Endodermal cell (in vitro differentiated cells): ENCODE measurements at regions not wholly inside any gene's neighbourhood (a gene's known extent, or its start where the extent isn't known, plus 50 kb on each side); places are given as distances from the start of the nearest gene placed in this dataset.
"Not testable (repeated sequence)": the region's sequence is repeated elsewhere in the genome, so short reads cannot be mapped to it uniquely, and the experiment has no call there.

Source experiments
- DNase-seq: peaks from one replicate; pipeline ENCODE4 v3.0.0-alpha.2; 2017
- H3K27ac ChIP-seq: 2 replicates; pipeline ENCODE4 v1.5.1; 2013; ENCODE audit warnings: mild to moderate bottlenecking, low read depth, low read length, moderate library complexity
- H3K27me3 ChIP-seq: 2 replicates; pipeline ENCODE4 v1.6.1; 2013; ENCODE audit warnings: mild to moderate bottlenecking, low read length, moderate library complexity; ENCODE audit not compliant: insufficient read depth, control insufficient read depth, poor library complexity, severe bottlenecking
- H3K36me3 ChIP-seq: 2 replicates; pipeline ENCODE4 v1.7.0; 2013; ENCODE audit warnings: mild to moderate bottlenecking, low read length, moderate library complexity; ENCODE audit not compliant: control insufficient read depth, insufficient read depth
- H3K4me1 ChIP-seq: one replicate; pipeline ENCODE4 v1.7.0; 2013; ENCODE audit warnings: low read length; ENCODE audit not compliant: control insufficient read depth, insufficient read depth
- H3K4me3 ChIP-seq: 2 replicates; pipeline ENCODE4 v1.5.1; 2013; ENCODE audit warnings: mild to moderate bottlenecking, low read length, moderate library complexity
- H3K9ac ChIP-seq: 2 replicates; pipeline ENCODE4 v1.6.1; 2013; ENCODE audit warnings: mild to moderate bottlenecking, low read length, moderate library complexity; ENCODE audit not compliant: poor library complexity, severe bottlenecking; ENCODE audit errors: extremely low read depth
- H3K9me3 ChIP-seq: 2 replicates; pipeline ENCODE4 v1.6.1; 2013; ENCODE audit warnings: mild to moderate bottlenecking, low read length, moderate library complexity; ENCODE audit not compliant: control insufficient read depth
- H3K27ac Mint-ChIP-seq: 2 replicates; pipeline ENCODE4 v1.8.0; 2020; ENCODE audit warnings: mixed read lengths
- H3K27me3 Mint-ChIP-seq: 2 replicates; pipeline ENCODE4 v1.8.0; 2021; ENCODE audit warnings: mild to moderate bottlenecking, mixed read lengths; ENCODE audit not compliant: insufficient read depth
- H3K36me3 Mint-ChIP-seq: 2 replicates; pipeline ENCODE4 v1.8.0; 2020; ENCODE audit warnings: low read depth, mixed read lengths
- H3K4me1 Mint-ChIP-seq: 2 replicates; pipeline ENCODE4 v1.8.0; 2020; ENCODE audit warnings: mixed read lengths
- H3K4me3 Mint-ChIP-seq: 2 replicates; pipeline ENCODE4 v1.8.0; 2020; ENCODE audit warnings: mild to moderate bottlenecking, moderate library complexity, mixed read lengths
- H3K9me3 Mint-ChIP-seq: 2 replicates; pipeline ENCODE4 v1.8.0; 2020; ENCODE audit warnings: mild to moderate bottlenecking, mixed read lengths
- CTCF ChIP-seq: fragments of 200-600 bp; sonication (generic); conservative IDR thresholded peaks from 2 replicates; pipeline ENCODE4 v1.5.0; 2021; ENCODE audit warnings: antibody characterized with exemption, mild to moderate bottlenecking
- WGBS, 2 experiments: methylation state at CpG; one replicate each; pipeline versions ENCODE4 v1.1.5 to v1.1.7; 2013; ENCODE audit warnings: missing lambda C conversion rate in 2 of 2, mixed read lengths in 1 of 2; ENCODE audit not compliant: insufficient coverage in 1 of 2, insufficient read length in 1 of 2; 5-methylcytosine and 5-hydroxymethylcytosine counted together

- H3K27me3 ChIP-seq: no peaks in the 10 kb centered on the region
- DNase-seq: no peak
- Mint-ChIP-seq H3K27ac (no peak overlapping the region), H3K9me3 (peaks cover 4% of the 10 kb centered on the region), H3K36me3 (peaks cover 4% of the 10 kb centered on the region), H3K4me1 (peaks cover 13% of the 10 kb centered on the region), H3K27me3 (no peaks in the 10 kb centered on the region), H3K4me3 (no peak overlapping the region)
- H3K9me3 ChIP-seq: no peaks in the 10 kb centered on the region
- no peak overlapping the region for H3K27ac ChIP-seq
- TF ChIP-seq CTCF: peak; percentile 72
- no peak overlapping the region for H3K4me3 ChIP-seq
- 57% methylated on average over 1 of the region's 1 CpG; no CpG with 5 or more reads in 1 of the 2 experiments for WGBS, 2 experiments
- peaks cover 4% of the 10 kb centered on the region for H3K4me1 ChIP-seq
- H3K9ac ChIP-seq: no peak overlapping the region
- H3K36me3 ChIP-seq: no peaks in the 10 kb centered on the region
Measured at GRCh38 chr11:97092823-97093222, 703.0 kb downstream of the JRKL start.

DNA sequence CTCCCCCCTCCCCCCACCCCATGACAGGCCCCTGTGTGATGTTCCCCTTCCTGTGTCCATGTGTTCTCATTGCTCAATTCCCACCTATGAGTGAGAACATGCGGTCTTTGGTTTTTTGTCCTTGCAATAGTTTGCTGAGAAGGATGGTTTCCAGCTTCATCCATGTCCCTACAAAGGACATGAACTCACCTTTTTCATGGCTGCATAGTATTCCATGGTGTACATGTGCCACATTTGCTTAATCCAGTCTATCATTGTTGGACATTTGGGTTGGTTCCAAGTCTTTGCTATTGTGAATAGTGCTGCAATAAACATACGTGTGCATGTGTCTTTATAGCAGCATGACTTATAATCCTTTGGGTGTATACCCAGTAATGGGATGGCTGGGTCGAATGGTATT lies 712.4 kb downstream of the JRKL start:
- H3K27me3 ChIP-seq, H3K36me3 ChIP-seq, H3K4me1 Mint-ChIP-seq, H3K9me3 ChIP-seq, H3K9ac ChIP-seq, H3K27ac ChIP-seq, H3K4me1 ChIP-seq, H3K4me3 Mint-ChIP-seq, H3K27me3 Mint-ChIP-seq, H3K4me3 ChIP-seq, DNase-seq, H3K27ac Mint-ChIP-seq: not testable (repeated sequence)
- H3K36me3 Mint-ChIP-seq: peaks cover 15% of the 10 kb centered on the region
- peaks cover 18% of the 10 kb centered on the region for H3K9me3 Mint-ChIP-seq
- WGBS, 2 experiments: 89 to 90% methylated on average over 2 of the region's 3 CpGs

GRCh38 chr11:97107604-97108003 lies 717.8 kb downstream of the JRKL start:
- no peak overlapping the region for H3K4me3 Mint-ChIP-seq

More at GRCh38 chr11:97107604-97108003, 717.8 kb downstream of the JRKL start:
- no peaks in the 10 kb centered on the region for H3K4me1 ChIP-seq
- H3K27me3 ChIP-seq: no peaks in the 10 kb centered on the region
- no peaks in the 10 kb centered on the region for H3K36me3 ChIP-seq
- Mint-ChIP-seq H3K27me3 (no peaks in the 10 kb centered on the region), H3K9me3 (peaks cover 5% of the 10 kb centered on the region), H3K27ac (no peak overlapping the region), H3K4me1 (no peaks in the 10 kb centered on the region), H3K36me3 (peaks cover 5% of the 10 kb centered on the region)
- H3K9me3 ChIP-seq: no peaks in the 10 kb centered on the region
- no peak for TF ChIP-seq CTCF
- no peak overlapping the region for H3K9ac ChIP-seq
- DNase-seq: no peak
- no peak overlapping the region for H3K27ac ChIP-seq
- H3K4me3 ChIP-seq: no peak overlapping the region
